GM19397 (cell line): ENCODE measurements at regions not wholly inside any gene's neighbourhood (a gene's known extent, or its start where the extent isn't known, plus 50 kb on each side); places are given as distances from the start of the nearest gene placed in this dataset.

Source experiments
- ATAC-seq: cut with Tn5 transposase; IDR thresholded peaks from one replicate; pipeline ENCODE4 v1.9.1; 2021; ENCODE audit warnings: mild to moderate bottlenecking, moderate library complexity; ENCODE audit not compliant: unreplicated experiment

GRCh38 chr9:115643948-115644727 is 509.5 kb upstream of the PAPPA start:
- ATAC-seq, result no peak

GRCh38 chr9:115649991-115650472 is 503.6 kb upstream of the PAPPA start:
- no peak for ATAC-seq

GRCh38 chr9:115650768-115651167 is 502.8 kb upstream of the PAPPA start:
- no peak for ATAC-seq

GRCh38 chr9:115651461-115651860 is 502.1 kb upstream of the PAPPA start:
- no peak for ATAC-seq

GRCh38 chr9:115653171-115653606 is 500.4 kb upstream of the PAPPA start:
- no peak for ATAC-seq

GRCh38 chr9:115657695-115658094 is 495.9 kb upstream of the PAPPA start:
- no peak for ATAC-seq

- no peak for ATAC-seq
Observed at GRCh38 chr9:115665519-115665918, 488.1 kb upstream of the PAPPA start.

GRCh38 chr9:115668521-115668920 is 485.1 kb upstream of the PAPPA start:
- ATAC-seq, result no peak

- no peak for ATAC-seq
Observed at GRCh38 chr9:115671236-115671962, 482.2 kb upstream of the PAPPA start.

- no peak for ATAC-seq
Observed at GRCh38 chr9:115671963-115672305, 481.7 kb upstream of the PAPPA start.

- ATAC-seq, result no peak
Observed at GRCh38 chr9:115672477-115673316, 480.9 kb upstream of the PAPPA start.

- no peak for ATAC-seq
Observed at GRCh38 chr9:115673599-115673998, 480.0 kb upstream of the PAPPA start.

- ATAC-seq, result no peak
Observed at GRCh38 chr9:115674091-115674490, 479.5 kb upstream of the PAPPA start.

GRCh38 chr9:115675834-115676233 is 477.8 kb upstream of the PAPPA start:
- ATAC-seq, result no peak

GRCh38 chr9:115680231-115680630 is 473.4 kb upstream of the PAPPA start:
- no peak for ATAC-seq

- ATAC-seq, result no peak
Observed at GRCh38 chr9:115681585-115681984, 472.0 kb upstream of the PAPPA start.

GRCh38 chr9:115686069-115686468 is 467.5 kb upstream of the PAPPA start:
- no peak for ATAC-seq

GRCh38 chr9:115687356-115687755 is 466.2 kb upstream of the PAPPA start:
- no peak for ATAC-seq

- no peak for ATAC-seq
Observed at GRCh38 chr9:115689331-115689730, 464.3 kb upstream of the PAPPA start.

- no peak for ATAC-seq
Observed at GRCh38 chr9:115690786-115691496, 462.6 kb upstream of the PAPPA start.

- ATAC-seq, result no peak
Observed at GRCh38 chr9:115691693-115692092, 461.9 kb upstream of the PAPPA start.
